H1 (cell line): ENCODE measurements at regions not wholly inside any gene's neighbourhood (a gene's known extent, or its start where the extent isn't known, plus 50 kb on each side); places are given as distances from the start of the nearest gene placed in this dataset.

ENCODE experiments used
- EP300 ChIP-seq, 2 experiments: IDR thresholded peaks; 1 replicate in 1 of 2; 2 replicates in 1 of 2; pipeline ENCODE4 v1.6.1; 2011 to 2012; ENCODE audit warnings: low read depth in 2 of 2, low read length in 2 of 2, mild to moderate bottlenecking in 2 of 2, borderline replicate concordance in 1 of 2, inconsistent platforms in 1 of 2, moderate library complexity in 1 of 2
- EZH2 ChIP-seq: fragments of 200-600 bp; sonication (generic); IDR thresholded peaks from 2 replicates; pipeline ENCODE4 v1.7.1; 2012; ENCODE audit warnings: low read depth, mild to moderate bottlenecking, moderate library complexity, low read length, inconsistent platforms; ENCODE audit not compliant: severe bottlenecking
- MAFK ChIP-seq: IDR thresholded peaks from 2 replicates; pipeline ENCODE4 v1.6.1; 2012; ENCODE audit warnings: low read depth, mild to moderate bottlenecking, improper control_type of control experiment, low read length
- POLR2A ChIP-seq, 2 experiments: IDR thresholded peaks; 1 replicate in 1 of 2; 2 replicates in 1 of 2; pipeline ENCODE4 v1.6.1; 2011; ENCODE audit warnings: low read depth in 2 of 2, low read length in 2 of 2, mild to moderate bottlenecking in 2 of 2; ENCODE audit errors: control extremely low read depth in 1 of 2
- TF ChIP-seq, protein P1 (sequence below): IDR thresholded peaks from 2 replicates; pipeline ENCODE4 v1.6.1; 2011; ENCODE audit warnings: low read depth, mild to moderate bottlenecking, low read length; ENCODE audit not compliant: insufficient read depth

DNA sequence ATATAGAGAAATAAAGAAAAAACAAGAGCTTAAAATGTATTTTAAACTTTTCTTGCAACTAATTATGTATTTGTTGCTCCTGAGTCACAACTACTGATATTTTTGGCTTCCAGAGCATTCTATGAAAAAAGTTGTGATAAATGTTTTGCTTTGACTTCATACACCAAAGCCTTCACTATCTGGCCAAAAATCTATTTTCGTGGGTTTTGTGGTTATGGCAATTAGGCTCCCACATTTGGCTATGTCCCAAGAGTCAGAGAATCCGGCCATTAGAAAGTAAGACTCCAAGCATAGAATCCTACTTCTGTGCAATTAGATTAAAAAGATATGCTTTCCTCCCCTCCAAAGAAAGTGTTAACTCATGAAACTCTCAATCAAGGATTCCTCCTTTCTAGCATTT, 1456.1 kb upstream of the ACVR2A start:
- TF ChIP-seq EZH2 (no peak), MAFK (no peak), POLR2A (IDR thresholded peaks at IDR 0.05; ENCODE audit: control extremely low read depth in 1 of 2, low read depth in 2 of 2, low read length in 2 of 2) (no peak), EP300 (IDR thresholded peaks at IDR 0.05; ENCODE audit: borderline replicate concordance in 1 of 2, low read depth in 2 of 2, low read length in 2 of 2) (no peak)
- TF ChIP-seq, protein P1, sequence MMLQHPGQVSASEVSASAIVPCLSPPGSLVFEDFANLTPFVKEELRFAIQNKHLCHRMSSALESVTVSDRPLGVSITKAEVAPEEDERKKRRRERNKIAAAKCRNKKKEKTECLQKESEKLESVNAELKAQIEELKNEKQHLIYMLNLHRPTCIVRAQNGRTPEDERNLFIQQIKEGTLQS: no peak
